B cell (primary cell): ENCODE measurements at regions not wholly inside any gene's neighbourhood (a gene's known extent, or its start where the extent isn't known, plus 50 kb on each side); places are given as distances from the start of the nearest gene placed in this dataset.

Experiments
- ATAC-seq: fragments of 200-7000 bp; cut with Tn5 transposase; one replicate; pipeline ENCODE4 v1.10.0; 2021; ENCODE audit warnings: low read depth, mild to moderate bottlenecking, moderate number of reproducible peaks, moderate library complexity
- CTCF ChIA-PET: fragments of 350-600 bp; sonication (Branson Sonifier 250); formaldehyde crosslinking; loops from one replicate; lab custom pipeline; 2021; ENCODE audit warnings: antibody characterized with exemption, inconsistent platforms; lab: Charles Lee
- POLR2A ChIA-PET: fragments of 350-600 bp; sonication (Branson Sonifier 250); formaldehyde crosslinking; loops from one replicate; lab custom pipeline; 2021; ENCODE audit warnings: antibody characterized with exemption; lab: Charles Lee
- DNase-seq: peaks from one replicate; pipeline ENCODE4 v3.0.0; 2013
- H2AFZ ChIP-seq: 2 replicates; pipeline ENCODE4 v1.6.1; 2012; ENCODE audit warnings: mild to moderate bottlenecking, low read depth, low read length; ENCODE audit not compliant: insufficient read depth, poor library complexity, severe bottlenecking
- H3K27ac ChIP-seq, 2 donors: 1 replicate in 1 of 2; 2 replicates in 1 of 2; pipeline ENCODE4 v1.5.1; 2012 to 2013; ENCODE audit warnings: low read length in 2 of 2, mild to moderate bottlenecking in 2 of 2, moderate library complexity in 1 of 2
- H3K27me3 ChIP-seq, 4 experiments: fragments of 200-600 bp in 1 of 4; sonication (generic) in 1 of 4; replicated peaks in 1 of 4; 1 replicate in 2 of 4; 2 replicates in 2 of 4; pipeline versions ENCODE4 v1.6.1 to v1.7.0; 2013 to 2016; ENCODE audit warnings: low read length in 3 of 4, mild to moderate bottlenecking in 2 of 4, mixed read lengths in 1 of 4, moderate library complexity in 1 of 4; ENCODE audit not compliant: insufficient read depth in 4 of 4, control insufficient read depth in 3 of 4; ENCODE audit errors: control extremely low read depth in 1 of 4
- H3K36me3 ChIP-seq, 2 experiments: replicated peaks in 1 of 2; 1 replicate in 1 of 2; 2 replicates in 1 of 2; pipeline versions ENCODE4 v1.6.1 to v1.7.1; 2013; ENCODE audit warnings: low read length in 1 of 2; ENCODE audit not compliant: insufficient read depth in 2 of 2, control insufficient read depth in 1 of 2; ENCODE audit errors: control extremely low read depth in 1 of 2, extremely low read depth in 1 of 2
- H3K4me1 ChIP-seq, 2 donors: fragments of 200-600 bp in 1 of 2; sonication (generic) in 1 of 2; 1 replicate in 1 of 2; 2 replicates in 1 of 2; pipeline versions ENCODE4 v1.5.1 to v1.6.1; 2013 to 2017; ENCODE audit warnings: low read length in 2 of 2; ENCODE audit not compliant: control insufficient read depth in 2 of 2, insufficient read depth in 2 of 2
- H3K4me2 ChIP-seq: replicated peaks from 2 replicates; pipeline ENCODE3; 2012; ENCODE audit warnings: mild to moderate bottlenecking, low read depth, low read length; ENCODE audit not compliant: poor library complexity, severe bottlenecking
- H3K4me3 ChIP-seq, 5 experiments: fragments of 200-600 bp in 1 of 5; sonication (generic) in 1 of 5; 1 replicate in 3 of 5; 2 replicates in 2 of 5; pipeline versions ENCODE4 v1.5.1 to v1.7.0; 2011 to 2016; ENCODE audit warnings: low read length in 4 of 5, mild to moderate bottlenecking in 4 of 5, low read depth in 2 of 5, control low read depth in 1 of 5, moderate library complexity in 1 of 5; ENCODE audit not compliant: insufficient read depth in 1 of 5; ENCODE audit errors: control extremely low read depth in 1 of 5, extremely low read depth in 1 of 5
- H3K79me2 ChIP-seq: fragments of 200-600 bp; sonication (generic); one replicate; pipeline ENCODE4 v1.6.0; 2016; ENCODE audit warnings: low read length; ENCODE audit not compliant: control insufficient read depth, insufficient read depth
- H3K9ac ChIP-seq: fragments of 200-600 bp; sonication (generic); 2 replicates; pipeline ENCODE4 v1.6.1; 2017; ENCODE audit warnings: mild to moderate bottlenecking, low read length, moderate library complexity
- H3K9me3 ChIP-seq, 3 donors: one replicate each; pipeline versions ENCODE4 v1.6.1 to v1.7.1; 2013; ENCODE audit warnings: low read length in 2 of 3; ENCODE audit not compliant: control insufficient read depth in 2 of 3, insufficient read depth in 1 of 3; ENCODE audit errors: control extremely low read depth in 1 of 3
- H4K20me1 ChIP-seq: 2 replicates; pipeline ENCODE4 v1.6.0; 2012; ENCODE audit warnings: mild to moderate bottlenecking, low read length; ENCODE audit not compliant: insufficient read depth, control insufficient read depth, poor library complexity, severe bottlenecking
- H3K27ac Mint-ChIP-seq: one replicate; pipeline ENCODE4 v1.8.0; 2021; ENCODE audit warnings: mixed read lengths
- H3K27me3 Mint-ChIP-seq: one replicate; pipeline ENCODE4 v1.8.0; 2021; ENCODE audit warnings: mixed read lengths
- H3K4me1 Mint-ChIP-seq: one replicate; pipeline ENCODE4 v1.8.0; 2021; ENCODE audit warnings: mixed read lengths
- H3K4me3 Mint-ChIP-seq: one replicate; pipeline ENCODE4 v1.8.0; 2021; ENCODE audit warnings: mixed read lengths
- H3K9me3 Mint-ChIP-seq: one replicate; pipeline ENCODE4 v1.8.0; 2022; ENCODE audit warnings: mixed read lengths; ENCODE audit not compliant: insufficient read depth
- CTCF ChIP-seq: fragments of 200-600 bp; IDR thresholded peaks from one replicate; pipeline ENCODE4 v1.8.0; 2022; ENCODE audit warnings: antibody characterized with exemption, mild to moderate bottlenecking
- EZH2 ChIP-seq: IDR thresholded peaks from 2 replicates; pipeline ENCODE4 v1.6.1; 2012; ENCODE audit warnings: borderline replicate concordance, low read depth, mild to moderate bottlenecking, moderate library complexity, low read length; ENCODE audit not compliant: insufficient read depth, poor library complexity, severe bottlenecking
- WGBS: methylation state at CpG from one replicate; pipeline ENCODE4 v1.1.5; 2013; ENCODE audit warnings: missing lambda C conversion rate; ENCODE audit not compliant: insufficient coverage; 5-methylcytosine and 5-hydroxymethylcytosine counted together
- intact Hi-C: fragments of 100-400 bp; cut with micrococcal nuclease; formaldehyde crosslinking; loops from one replicate; pipeline ENCODE4 v1.10.0; 2022

GRCh38 chr6:108739496-108740330, 108.5 kb upstream of the ARMC2 start:
- TF ChIP-seq CTCF (no peak), EZH2 (no peak)
- Mint-ChIP-seq H3K9me3 (no peaks in the 10 kb centered on the region), H3K27ac (no peak overlapping the region), H3K4me3 (no peak overlapping the region), H3K27me3 (peaks cover 36% of the 10 kb centered on the region), H3K4me1 (peaks cover 6% of the 10 kb centered on the region)
- Histone ChIP-seq H3K4me2 (no peak overlapping the region), H3K36me3 (no peaks in the 10 kb centered on the region), H2AFZ (no peak overlapping the region), H3K9me3 (no peaks in the 10 kb centered on the region), H3K4me3 (no peak overlapping the region), H3K27ac (no peak overlapping the region), H3K9ac (no peak overlapping the region), H3K27me3 (no peaks in the 10 kb centered on the region), H3K4me1 (peaks cover 0 to 4% of the 10 kb centered on the region in 2 donors), H4K20me1 (no peaks in the 10 kb centered on the region), H3K79me2 (no peaks in the 10 kb centered on the region)
- POLR2A ChIA-PET: no interaction called here
- no peak for ATAC-seq
- DNase-seq: no peak
- CTCF ChIA-PET: no interaction called here
- WGBS: 93% methylated on average over 9 of the region's 10 CpGs
- intact Hi-C loops: no loop called here

- Histone ChIP-seq H3K4me2 (no peak overlapping the region), H2AFZ (no peak overlapping the region), H3K27me3 (no peaks in the 10 kb centered on the region), H3K4me1 (no peaks in the 10 kb centered on the region), H4K20me1 (no peaks in the 10 kb centered on the region), H3K36me3 (no peaks in the 10 kb centered on the region), H3K9me3 (no peaks in the 10 kb centered on the region), H3K27ac (no peak overlapping the region), H3K9ac (no peak overlapping the region), H3K4me3 (no peak overlapping the region), H3K79me2 (no peaks in the 10 kb centered on the region)
- POLR2A ChIA-PET: no interaction called here
- no peak for DNase-seq
- peaks cover 2% of the 10 kb centered on the region for H3K4me1 Mint-ChIP-seq
- CTCF ChIA-PET: no interaction called here
- 90% methylated on average over 2 of the region's 9 CpGs for WGBS
- H3K27me3 Mint-ChIP-seq: peaks cover 48% of the 10 kb centered on the region
- TF ChIP-seq CTCF: no peak
- TF ChIP-seq EZH2: no peak
- H3K9me3 Mint-ChIP-seq: no peaks in the 10 kb centered on the region
- no peak for ATAC-seq
- intact Hi-C loops: no loop called here
- no peak overlapping the region for H3K4me3 Mint-ChIP-seq
- no peak overlapping the region for H3K27ac Mint-ChIP-seq
Observed at GRCh38 chr6:108741331-108741989, 106.8 kb upstream of the ARMC2 start.
